GM13976 (cell line): ENCODE measurements at regions not wholly inside any gene's neighbourhood (a gene's known extent, or its start where the extent isn't known, plus 50 kb on each side); places are given as distances from the start of the nearest gene placed in this dataset.

Experiments used
- DNase-seq: peaks from one replicate; pipeline ENCODE4 v3.0.0; 2012; ENCODE audit warnings: low spot score
- CTCF ChIP-seq: IDR thresholded peaks from 2 replicates; pipeline ENCODE4 v1.5.1; 2012; ENCODE audit warnings: borderline replicate concordance, mild to moderate bottlenecking; ENCODE audit not compliant: insufficient read depth; ENCODE audit errors: extremely low read depth, missing control alignments, control extremely low read depth
- in situ Hi-C: fragments of 300-500 bp; cut with MboI; formaldehyde crosslinking; loops from one replicate; pipeline ENCODE4 v1.12.0; 2022; ENCODE audit warnings: low sequenced_read_pairs, mixed read lengths, inconsistent platforms; ENCODE audit not compliant: unreplicated experiment

GRCh38 chr2:58805126-58805525 is 564.0 kb upstream of the FANCL start:
- DNase-seq, result no peak
- TF ChIP-seq CTCF, result no peak
- in situ Hi-C loops, result no loop called here

GRCh38 chr2:58803192-58803591 is 562.1 kb upstream of the FANCL start:
- TF ChIP-seq CTCF, result no peak
- in situ Hi-C loops, result no loop called here
- no peak for DNase-seq

GRCh38 chr2:58800881-58801280 is 559.8 kb upstream of the FANCL start:
- in situ Hi-C loops, result no loop called here
- no peak for TF ChIP-seq CTCF
- no peak for DNase-seq

GRCh38 chr2:58798676-58799208 is 557.6 kb upstream of the FANCL start:
- no peak for DNase-seq
- in situ Hi-C loops, result no loop called here

GRCh38 chr2:58796239-58796910 is 555.2 kb upstream of the FANCL start:
- DNase-seq, result no peak

More at GRCh38 chr2:58798676-58799208, 557.6 kb upstream of the FANCL start:
- TF ChIP-seq CTCF, result no peak

GRCh38 chr2:58794916-58795315 is 553.8 kb upstream of the FANCL start:
- no peak for TF ChIP-seq CTCF
- in situ Hi-C loops, result no loop called here
- DNase-seq, result no peak

More at GRCh38 chr2:58796239-58796910, 555.2 kb upstream of the FANCL start:
- no peak for TF ChIP-seq CTCF
- in situ Hi-C loops, result no loop called here
